GM12878 (cell line): ENCODE measurements at regions not wholly inside any gene's neighbourhood (a gene's known extent, or its start where the extent isn't known, plus 50 kb on each side); places are given as distances from the start of the nearest gene placed in this dataset.

Experiments
- CTCF ChIP-seq, 3 experiments: IDR thresholded peaks in 2 of 3; conservative IDR thresholded peaks in 1 of 3; 2 replicates each; pipeline ENCODE4 v1.5.1; 2011; ENCODE audit warnings: low read depth in 3 of 3, low read length in 3 of 3, mild to moderate bottlenecking in 3 of 3, control low read depth in 2 of 3, moderate library complexity in 2 of 3, inconsistent platforms in 1 of 3, mixed read lengths in 1 of 3; ENCODE audit not compliant: control insufficient read depth in 2 of 3, insufficient read depth in 1 of 3; ENCODE audit errors: extremely low read depth in 1 of 3
- GABPA ChIP-seq: IDR thresholded peaks from 2 replicates; pipeline ENCODE4 v1.6.1; 2014; ENCODE audit warnings: antibody characterized with exemption, low read depth, mild to moderate bottlenecking, inconsistent platforms

GRCh38 chr11:27200779-27201453 is 160.3 kb downstream of the BBOX1 start:
- TF ChIP-seq CTCF (IDR thresholded peaks at IDR 0.05 in 2 of 3, conservative IDR thresholded peaks at IDR 0.05 in 1 of 3; ENCODE audit: control insufficient read depth in 2 of 3, extremely low read depth in 1 of 3, insufficient read depth in 1 of 3, low read depth in 3 of 3, low read length in 3 of 3) (no peak), GABPA (no peak)
